ENCODE measurements at regions not wholly inside any gene's neighbourhood (a gene's known extent, or its start where the extent isn't known, plus 50 kb on each side); places are given as distances from the start of the nearest gene placed in this dataset.

DNA sequence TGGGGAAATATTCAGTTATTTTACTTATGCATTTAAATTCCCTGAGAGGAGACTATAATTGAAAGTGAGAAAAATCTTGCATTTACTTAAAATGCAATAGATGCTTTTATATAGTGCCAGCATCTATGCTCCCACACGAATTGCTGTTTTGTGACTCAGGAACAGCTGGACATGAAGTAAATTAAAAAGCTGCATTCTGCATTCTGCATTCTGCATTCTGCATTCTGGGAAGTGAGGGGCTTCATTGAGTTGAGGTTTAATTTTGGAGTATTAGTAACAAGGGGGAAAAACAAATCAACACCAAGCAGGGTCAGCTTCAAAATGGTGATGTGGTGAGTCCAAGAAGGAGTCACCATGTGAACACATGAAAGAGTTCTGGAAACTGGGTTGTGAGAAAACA is 101.2 kb downstream of the C12orf50 start:
- Histone ChIP-seq H3K23me2 (ENCODE audit: insufficient read length, low read depth, low read length, poor library complexity, severe bottlenecking) (no peaks in the 10 kb centered on the region), H3K4me1 (ENCODE audit: insufficient read depth, low read length) (no peaks in the 10 kb centered on the region), H4K20me1 (ENCODE audit: control insufficient read depth, insufficient read depth, insufficient read length) (no peaks in the 10 kb centered on the region), H3K27ac (ENCODE audit: insufficient read length, low read depth, low read length) (no peak overlapping the region), H4K5ac (ENCODE audit: insufficient read length, low read depth, low read length) (no peak overlapping the region), H3T11ph (ENCODE audit: low read length) (no peak overlapping the region), H2BK15ac (ENCODE audit: low read depth, low read length) (no peak overlapping the region), H2BK5ac (ENCODE audit: insufficient read length, low read length) (no peak overlapping the region), H4K91ac (ENCODE audit: insufficient read length, low read depth, low read length) (no peak overlapping the region), H3K56ac (ENCODE audit: insufficient read length, low read depth, low read length) (no peak overlapping the region), H2BK20ac (ENCODE audit: low read depth, low read length, poor library complexity, severe bottlenecking) (no peak overlapping the region), H3K9ac (ENCODE audit: extremely low read depth, insufficient read length, low read length) (no peak overlapping the region), H3K23ac (ENCODE audit: insufficient read length, low read depth, low read length) (no peak overlapping the region), H2AK5ac (ENCODE audit: insufficient read length, low read length) (no peak overlapping the region), H3K79me1 (ENCODE audit: insufficient read depth, low read depth, low read length, poor library complexity, severe bottlenecking) (no peaks in the 10 kb centered on the region), H3K4me2 (ENCODE audit: insufficient read depth, insufficient read length, low read length) (no peak overlapping the region), H2AFZ (ENCODE audit: low read length) (no peak overlapping the region), H3K18ac (ENCODE audit: insufficient read length, low read depth, low read length) (no peak overlapping the region), H4K8ac (replicated peaks; ENCODE audit: insufficient read length, low read depth, low read length) (no peak overlapping the region), H3K14ac (ENCODE audit: insufficient read depth, low read length) (no peak overlapping the region), H2BK120ac (ENCODE audit: low read depth, low read length, poor library complexity, severe bottlenecking) (no peak overlapping the region), H3K79me2 (ENCODE audit: insufficient read depth, low read length) (no peaks in the 10 kb centered on the region), H3K4ac (ENCODE audit: low read depth, low read length) (no peak overlapping the region), H3K9me3 (ENCODE audit: control insufficient read depth, low read depth, low read length) (no peaks in the 10 kb centered on the region), H3K27me3 (ENCODE audit: insufficient read depth, low read length) (no peaks in the 10 kb centered on the region; the same call in 1 of the 2 replicates), H2BK12ac (ENCODE audit: insufficient read length, low read depth, low read length) (no peak overlapping the region)
- no peak for TF ChIP-seq CTCF (conservative IDR thresholded peaks at IDR 0.05)
- Mint-ChIP-seq H3K4me3 (no peak overlapping the region), H3K27ac (no peak overlapping the region), H3K36me3 (ENCODE audit: insufficient read depth in 1 of 3, low read depth in 3 of 3) (no peaks in the 10 kb centered on the region), H3K27me3 (ENCODE audit: low read depth) (peaks cover 4% of the 10 kb centered on the region), H3K9me3 (no peaks in the 10 kb centered on the region), H3K4me1 (no peaks in the 10 kb centered on the region)
- no CpG with 5 or more reads among the region's 1 CpG for WGBS (ENCODE audit: extremely low coverage, insufficient read length, low lambda C conversion rate)
- no peak for DNase-seq
